ENCODE measurements at regions not wholly inside any gene's neighbourhood (a gene's known extent, or its start where the extent isn't known, plus 50 kb on each side); places are given as distances from the start of the nearest gene placed in this dataset.

DNA sequence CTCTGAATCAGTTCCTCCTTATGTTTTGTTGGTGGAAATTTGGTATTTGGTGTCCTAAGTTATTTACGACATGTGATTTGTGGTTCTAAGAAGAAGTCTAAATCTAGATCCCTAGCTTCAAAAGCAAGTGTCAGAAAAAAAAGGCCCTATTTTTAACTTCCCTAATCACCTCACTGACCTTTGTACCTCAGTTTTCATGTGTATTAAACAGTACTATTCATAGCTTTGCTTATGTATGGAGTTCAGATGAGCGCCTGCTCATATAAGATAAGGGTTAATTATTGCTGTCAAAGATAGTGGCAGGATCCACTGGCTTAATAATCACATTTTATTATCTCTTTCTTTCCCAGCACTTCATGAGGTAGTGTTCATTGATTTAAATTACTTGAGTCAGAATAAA lies 318.2 kb downstream of the PARP8 start:
- Histone ChIP-seq H3K27me3 (replicated peaks; ENCODE audit: insufficient read depth) (no peaks in the 10 kb centered on the region), H3K36me3 (no peaks in the 10 kb centered on the region), H3K27ac (no peak overlapping the region), H3K9me3 (no peaks in the 10 kb centered on the region), H3K4me3 (no peak overlapping the region), H3K4me1 (replicated peaks) (no peaks in the 10 kb centered on the region)
- no peak for DNase-seq (ENCODE audit: low spot score)
- TF ChIP-seq POLR2AphosphoS5 (IDR thresholded peaks at IDR 0.05) (no peak), POLR2A (IDR thresholded peaks at IDR 0.05) (no peak)
- TF ChIP-seq, protein P1, sequence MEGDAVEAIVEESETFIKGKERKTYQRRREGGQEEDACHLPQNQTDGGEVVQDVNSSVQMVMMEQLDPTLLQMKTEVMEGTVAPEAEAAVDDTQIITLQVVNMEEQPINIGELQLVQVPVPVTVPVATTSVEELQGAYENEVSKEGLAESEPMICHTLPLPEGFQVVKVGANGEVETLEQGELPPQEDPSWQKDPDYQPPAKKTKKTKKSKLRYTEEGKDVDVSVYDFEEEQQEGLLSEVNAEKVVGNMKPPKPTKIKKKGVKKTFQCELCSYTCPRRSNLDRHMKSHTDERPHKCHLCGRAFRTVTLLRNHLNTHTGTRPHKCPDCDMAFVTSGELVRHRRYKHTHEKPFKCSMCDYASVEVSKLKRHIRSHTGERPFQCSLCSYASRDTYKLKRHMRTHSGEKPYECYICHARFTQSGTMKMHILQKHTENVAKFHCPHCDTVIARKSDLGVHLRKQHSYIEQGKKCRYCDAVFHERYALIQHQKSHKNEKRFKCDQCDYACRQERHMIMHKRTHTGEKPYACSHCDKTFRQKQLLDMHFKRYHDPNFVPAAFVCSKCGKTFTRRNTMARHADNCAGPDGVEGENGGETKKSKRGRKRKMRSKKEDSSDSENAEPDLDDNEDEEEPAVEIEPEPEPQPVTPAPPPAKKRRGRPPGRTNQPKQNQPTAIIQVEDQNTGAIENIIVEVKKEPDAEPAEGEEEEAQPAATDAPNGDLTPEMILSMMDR (IDR thresholded peaks at IDR 0.05), result no peak
- intact Hi-C loops (cut with DNase I), result no loop called here
- WGBS, result 92% methylated on average over 2 of the region's 2 CpGs

DNA sequence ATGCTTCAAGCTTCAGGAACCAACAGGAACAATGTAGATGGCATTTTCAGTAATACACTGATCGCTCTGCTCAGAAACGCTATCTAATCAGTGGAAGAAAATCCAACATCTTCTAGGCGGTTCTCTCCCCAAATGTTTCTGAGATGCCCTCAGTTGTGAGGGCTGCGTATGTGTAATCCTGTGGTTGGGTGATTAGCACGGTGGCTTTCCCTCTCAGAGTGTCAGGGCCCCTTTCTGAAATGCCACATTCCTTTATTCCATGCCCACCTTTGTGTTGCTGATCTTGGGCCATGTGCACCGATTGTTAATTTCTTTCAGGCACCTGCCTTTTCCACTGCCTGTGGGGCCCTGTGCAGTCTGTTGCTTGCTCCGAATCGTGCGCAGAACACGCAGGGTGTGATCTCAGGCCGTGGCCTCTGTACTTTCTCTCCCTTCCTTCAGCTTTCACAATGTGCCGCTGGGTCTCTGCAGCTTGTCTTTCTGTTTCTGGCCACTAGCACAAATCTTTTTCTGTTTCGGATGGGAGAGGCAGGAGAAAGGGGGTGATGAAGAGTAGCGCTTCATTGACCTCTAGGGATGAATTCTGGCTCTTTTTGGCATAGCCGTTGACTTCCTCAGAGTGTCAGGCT lies 324.0 kb downstream of the PARP8 start:
- TF ChIP-seq POLR2A (IDR thresholded peaks at IDR 0.05) (no peak), POLR2AphosphoS5 (IDR thresholded peaks at IDR 0.05) (no peak)
- TF ChIP-seq, protein P1 (IDR thresholded peaks at IDR 0.05), result no peak
- H3K4me1 ChIP-seq (replicated peaks), result no peaks in the 10 kb centered on the region
- intact Hi-C loops (cut with DNase I), result no loop called here
- H3K27ac ChIP-seq, result no peak overlapping the region
- H3K36me3 ChIP-seq, result no peaks in the 10 kb centered on the region
- H3K9me3 ChIP-seq, result no peaks in the 10 kb centered on the region
- WGBS, result 89% methylated on average over 15 of the region's 15 CpGs
- H3K27me3 ChIP-seq (replicated peaks; ENCODE audit: insufficient read depth), result no peaks in the 10 kb centered on the region
- no peak for DNase-seq (ENCODE audit: low spot score)
- H3K4me3 ChIP-seq, result no peak overlapping the region

DNA sequence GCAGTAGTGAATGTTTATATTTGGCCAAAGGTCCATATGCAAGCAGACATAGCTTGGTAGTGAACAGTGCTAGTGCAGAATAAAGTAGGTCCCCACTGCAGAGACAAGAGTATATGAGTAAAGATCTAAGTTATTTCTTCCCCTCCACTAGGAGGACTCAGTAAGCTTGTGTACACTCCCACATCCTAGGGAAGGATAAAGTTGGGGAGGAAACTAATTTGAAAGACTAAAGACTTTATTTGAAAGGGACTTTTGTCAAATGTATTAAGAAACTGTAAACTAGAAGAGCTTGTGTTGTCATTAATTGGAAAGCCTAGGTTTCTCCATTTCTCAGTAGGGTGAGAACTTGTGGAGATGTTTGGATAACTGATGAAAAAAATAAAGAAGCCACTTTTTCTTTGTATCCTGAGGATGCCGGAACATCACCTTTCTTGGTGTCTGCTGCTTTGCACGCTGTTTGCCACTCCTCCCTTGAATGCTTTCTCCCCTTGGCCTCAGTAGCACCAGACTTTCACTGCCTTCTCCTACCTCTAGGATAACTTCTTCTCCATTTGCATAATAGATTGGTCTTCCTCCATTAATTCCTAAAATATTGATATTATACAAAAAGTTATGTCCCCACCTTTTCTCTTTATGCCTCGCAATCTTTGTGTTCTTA lies 329.0 kb downstream of the PARP8 start:
- Histone ChIP-seq H3K27me3 (replicated peaks; ENCODE audit: insufficient read depth) (no peaks in the 10 kb centered on the region), H3K9me3 (no peaks in the 10 kb centered on the region), H3K4me1 (replicated peaks) (no peaks in the 10 kb centered on the region), H3K4me3 (no peak overlapping the region), H3K27ac (no peak overlapping the region), H3K36me3 (no peaks in the 10 kb centered on the region)
- DNase-seq (ENCODE audit: low spot score), result no peak
- intact Hi-C loops (cut with DNase I), result no loop called here
- no peak for TF ChIP-seq POLR2A (IDR thresholded peaks at IDR 0.05)
- no peak for TF ChIP-seq POLR2AphosphoS5 (IDR thresholded peaks at IDR 0.05)
- TF ChIP-seq, protein P1 (IDR thresholded peaks at IDR 0.05), result no peak
- WGBS, result 86% methylated on average over 3 of the region's 3 CpGs

DNA sequence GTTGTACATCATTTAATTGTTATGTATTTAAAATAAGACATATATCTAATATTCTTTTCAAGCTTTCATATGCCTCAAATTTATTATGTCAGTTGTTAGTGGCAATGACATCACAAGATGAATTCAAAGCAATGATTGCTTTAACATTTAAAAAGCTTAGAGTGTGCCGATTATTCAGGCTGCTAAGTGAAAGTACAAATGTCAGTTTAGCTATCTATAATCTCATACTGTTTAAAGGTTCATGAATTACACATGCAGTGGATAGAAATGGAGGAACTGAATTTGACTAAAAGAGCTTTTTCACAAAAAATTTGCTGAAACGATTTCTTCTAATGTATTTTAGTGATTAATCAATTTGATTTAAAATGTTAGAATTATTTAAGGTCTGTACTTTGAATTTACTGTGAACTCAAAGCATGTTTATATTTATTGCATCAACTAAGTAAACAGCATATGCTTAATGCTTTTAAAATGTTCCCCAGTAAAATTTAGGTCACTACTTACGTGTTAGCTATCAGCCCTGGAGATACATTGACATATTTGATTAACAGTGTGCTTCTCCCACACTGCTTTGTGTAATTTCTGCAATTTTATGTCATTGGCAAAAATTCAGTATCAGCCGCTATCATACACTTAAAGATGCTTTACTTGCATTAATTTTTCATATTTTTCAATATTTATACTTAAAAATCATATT lies 334.9 kb downstream of the PARP8 start:
- TF ChIP-seq POLR2AphosphoS5 (IDR thresholded peaks at IDR 0.05), result no peak
- TF ChIP-seq, protein P1 (IDR thresholded peaks at IDR 0.05), result no peak
- TF ChIP-seq POLR2A (IDR thresholded peaks at IDR 0.05), result no peak
- WGBS, result 70% methylated on average over 4 of the region's 4 CpGs
- H3K9me3 ChIP-seq, result no peaks in the 10 kb centered on the region
- no peaks in the 10 kb centered on the region for H3K36me3 ChIP-seq
- H3K27me3 ChIP-seq (replicated peaks; ENCODE audit: insufficient read depth), result no peaks in the 10 kb centered on the region
- H3K27ac ChIP-seq, result no peak overlapping the region
- no peaks in the 10 kb centered on the region for H3K4me1 ChIP-seq (replicated peaks)
- DNase-seq (ENCODE audit: low spot score), result no peak
- H3K4me3 ChIP-seq, result no peak overlapping the region
- intact Hi-C loops (cut with DNase I), result no loop called here
